ENCODE measurements at regions not wholly inside any gene's neighbourhood (a gene's known extent, or its start where the extent isn't known, plus 50 kb on each side); places are given as distances from the start of the nearest gene placed in this dataset.
A peak's percentile ranks its signal among the peaks of the same experiment; 100 is the strongest.
"Not testable (repeated sequence)": the region's sequence is repeated elsewhere in the genome, so short reads cannot be mapped to it uniquely, and the experiment has no call there.

- Histone ChIP-seq H3K36me3 (ENCODE audit: control insufficient read depth, insufficient read depth, low read length) (no peaks in the 10 kb centered on the region), H3K4me3 (ENCODE audit: low read depth, low read length) (no peak overlapping the region), H3K27me3 (ENCODE audit: control insufficient read depth, insufficient read depth, low read length) (no peaks in the 10 kb centered on the region)
- DNase-seq (ENCODE audit: low read depth): no peak
- TF ChIP-seq CTCF (IDR thresholded peaks at IDR 0.05; ENCODE audit: insufficient read depth, low read length, severe bottlenecking): no peak
- no peak for FAIRE-seq
Observed at GRCh38 chr7:54259185-54259584, 283.0 kb upstream of the VSTM2A start.

- DNase-seq (ENCODE audit: low read depth) (peak; percentile 92), FAIRE-seq (no peak)
- TF ChIP-seq CTCF (IDR thresholded peaks at IDR 0.05; ENCODE audit: insufficient read depth, low read length, severe bottlenecking): no peak
- Histone ChIP-seq H3K27me3 (ENCODE audit: control insufficient read depth, insufficient read depth, low read length) (no peaks in the 10 kb centered on the region), H3K36me3 (ENCODE audit: control insufficient read depth, insufficient read depth, low read length) (no peaks in the 10 kb centered on the region), H3K4me3 (ENCODE audit: low read depth, low read length) (no peak overlapping the region)
Observed at GRCh38 chr7:54260941-54261371, 281.2 kb upstream of the VSTM2A start.

GRCh38 chr7:54278847-54279246 is 263.3 kb upstream of the VSTM2A start:
- Histone ChIP-seq H3K4me3 (ENCODE audit: low read depth, low read length) (no peak overlapping the region), H3K27me3 (ENCODE audit: control insufficient read depth, insufficient read depth, low read length) (no peaks in the 10 kb centered on the region), H3K36me3 (ENCODE audit: control insufficient read depth, insufficient read depth, low read length) (no peaks in the 10 kb centered on the region)
- FAIRE-seq: no peak
- no peak for TF ChIP-seq CTCF (IDR thresholded peaks at IDR 0.05; ENCODE audit: insufficient read depth, low read length, severe bottlenecking)
- no peak for DNase-seq (ENCODE audit: low read depth)

GRCh38 chr7:54292171-54292925 is 249.8 kb upstream of the VSTM2A start:
- DNase-seq (ENCODE audit: low read depth) (no peak), FAIRE-seq (no peak)
- TF ChIP-seq CTCF (IDR thresholded peaks at IDR 0.05; ENCODE audit: insufficient read depth, low read length, severe bottlenecking): no peak
- no peaks in the 10 kb centered on the region for H3K36me3 ChIP-seq (ENCODE audit: control insufficient read depth, insufficient read depth, low read length)
- H3K4me3 ChIP-seq (ENCODE audit: low read depth, low read length): no peak overlapping the region
- no peaks in the 10 kb centered on the region for H3K27me3 ChIP-seq (ENCODE audit: control insufficient read depth, insufficient read depth, low read length)

- H3K4me3 ChIP-seq (ENCODE audit: low read depth, low read length): no peak overlapping the region
- no peak for FAIRE-seq
Observed at GRCh38 chr7:54299426-54299825, 242.7 kb upstream of the VSTM2A start.

GRCh38 chr7:54315955-54316354 is 226.2 kb upstream of the VSTM2A start:
- H3K27me3 ChIP-seq (ENCODE audit: control insufficient read depth, insufficient read depth, low read length); H3K4me3 ChIP-seq (ENCODE audit: low read depth, low read length); DNase-seq (ENCODE audit: low read depth); H3K36me3 ChIP-seq (ENCODE audit: control insufficient read depth, insufficient read depth, low read length): not testable (repeated sequence)
- FAIRE-seq: peak; percentile 96

More at GRCh38 chr7:54299426-54299825, 242.7 kb upstream of the VSTM2A start:
- no peak for TF ChIP-seq CTCF (IDR thresholded peaks at IDR 0.05; ENCODE audit: insufficient read depth, low read length, severe bottlenecking)
- Histone ChIP-seq H3K36me3 (ENCODE audit: control insufficient read depth, insufficient read depth, low read length) (no peaks in the 10 kb centered on the region), H3K27me3 (ENCODE audit: control insufficient read depth, insufficient read depth, low read length) (no peaks in the 10 kb centered on the region)
- no peak for DNase-seq (ENCODE audit: low read depth)

Measured in bronchial epithelial cell (primary cell).